ENCODE measurements at regions not wholly inside any gene's neighbourhood (a gene's known extent, or its start where the extent isn't known, plus 50 kb on each side); places are given as distances from the start of the nearest gene placed in this dataset.

GRCh38 chr3:14278799-14279625 is 100.4 kb downstream of the LSM3 start (continued):
- TF ChIP-seq ZNF532 (CRISPR knock-in tag; IDR thresholded peaks at IDR 0.05; ENCODE audit: borderline replicate concordance) (no peak), ZNF232 (CRISPR knock-in tag; IDR thresholded peaks at IDR 0.05) (no peak), JAZF1 (CRISPR knock-in tag; IDR thresholded peaks at IDR 0.05) (no peak), ZNF263 (CRISPR knock-in tag; IDR thresholded peaks at IDR 0.05; ENCODE audit: low read depth) (peak; percentile 95)

DNA sequence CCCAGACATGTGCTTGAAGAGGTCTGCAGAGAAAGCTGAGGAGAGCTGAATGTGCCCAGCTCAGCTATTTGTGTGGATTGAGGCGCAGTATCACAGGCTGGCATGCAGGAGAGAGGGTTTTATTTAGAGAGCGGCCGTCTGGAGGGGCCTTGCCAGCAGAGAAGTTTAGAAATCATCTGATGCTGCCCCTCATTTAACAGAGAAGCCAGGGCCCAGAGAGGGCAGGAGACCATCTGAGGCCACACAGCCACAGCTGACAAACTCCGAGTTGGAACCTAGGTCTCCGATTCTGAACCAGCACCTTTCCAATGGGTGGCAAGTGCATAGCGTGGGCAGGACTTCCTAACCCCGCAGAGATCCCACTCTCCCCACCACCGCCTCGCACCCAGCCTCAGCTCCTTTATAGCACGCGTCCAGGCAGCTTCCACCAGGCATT is 101.0 kb downstream of the LSM3 start:
- ChIA-PET CTCF (interaction anchor here (0.5 to 4.9 kb wide), 23 partner anchors 9 to 800 kb away, joined by 3 to 47 read pairs (median 4); partner anchors contain the start of gene HDAC11), POLR2A (no interaction called here)
- Mint-ChIP-seq H3K4me3 (no peak overlapping the region), H3K9me3 (peaks cover 4% of the 10 kb centered on the region; the same call in 1 of the 2 replicates), H3K4me1 (peaks cover 63% of the 10 kb centered on the region), H3K27ac (no peak overlapping the region), H3K27me3 (ENCODE audit: low read depth) (peaks cover 7% of the 10 kb centered on the region; the same call in 1 of the 2 replicates), H3K36me3 (no peaks in the 10 kb centered on the region)
- DNase-seq (ENCODE audit: low spot score) (no peak), ATAC-seq (no peak)
- no peak for TF ChIP-seq ZNF532 (CRISPR knock-in tag; IDR thresholded peaks at IDR 0.05; ENCODE audit: borderline replicate concordance)
- TF ChIP-seq ATF3 (CRISPR knock-in tag; conservative IDR thresholded peaks at IDR 0.05) = no peak
- no peak for TF ChIP-seq FOXK1 (CRISPR knock-in tag; IDR thresholded peaks at IDR 0.05)
- no peak for TF ChIP-seq HMGA2 (CRISPR knock-in tag; IDR thresholded peaks at IDR 0.05)
- no peak for TF ChIP-seq ETV6 (CRISPR knock-in tag; IDR thresholded peaks at IDR 0.05)
- no peak for TF ChIP-seq GRHL2 (CRISPR knock-in tag; IDR thresholded peaks at IDR 0.05; ENCODE audit: insufficient replicate concordance, severe bottlenecking)
- TF ChIP-seq TEAD1 (CRISPR knock-in tag; IDR thresholded peaks at IDR 0.05) = no peak
- TF ChIP-seq, protein P1, sequence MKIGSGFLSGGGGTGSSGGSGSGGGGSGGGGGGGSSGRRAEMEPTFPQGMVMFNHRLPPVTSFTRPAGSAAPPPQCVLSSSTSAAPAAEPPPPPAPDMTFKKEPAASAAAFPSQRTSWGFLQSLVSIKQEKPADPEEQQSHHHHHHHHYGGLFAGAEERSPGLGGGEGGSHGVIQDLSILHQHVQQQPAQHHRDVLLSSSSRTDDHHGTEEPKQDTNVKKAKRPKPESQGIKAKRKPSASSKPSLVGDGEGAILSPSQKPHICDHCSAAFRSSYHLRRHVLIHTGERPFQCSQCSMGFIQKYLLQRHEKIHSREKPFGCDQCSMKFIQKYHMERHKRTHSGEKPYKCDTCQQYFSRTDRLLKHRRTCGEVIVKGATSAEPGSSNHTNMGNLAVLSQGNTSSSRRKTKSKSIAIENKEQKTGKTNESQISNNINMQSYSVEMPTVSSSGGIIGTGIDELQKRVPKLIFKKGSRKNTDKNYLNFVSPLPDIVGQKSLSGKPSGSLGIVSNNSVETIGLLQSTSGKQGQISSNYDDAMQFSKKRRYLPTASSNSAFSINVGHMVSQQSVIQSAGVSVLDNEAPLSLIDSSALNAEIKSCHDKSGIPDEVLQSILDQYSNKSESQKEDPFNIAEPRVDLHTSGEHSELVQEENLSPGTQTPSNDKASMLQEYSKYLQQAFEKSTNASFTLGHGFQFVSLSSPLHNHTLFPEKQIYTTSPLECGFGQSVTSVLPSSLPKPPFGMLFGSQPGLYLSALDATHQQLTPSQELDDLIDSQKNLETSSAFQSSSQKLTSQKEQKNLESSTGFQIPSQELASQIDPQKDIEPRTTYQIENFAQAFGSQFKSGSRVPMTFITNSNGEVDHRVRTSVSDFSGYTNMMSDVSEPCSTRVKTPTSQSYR (CRISPR knock-in tag; IDR thresholded peaks at IDR 0.05) = no peak
- TF ChIP-seq ELF4 (CRISPR knock-in tag; IDR thresholded peaks at IDR 0.05; ENCODE audit: low read depth) = no peak
- TF ChIP-seq SMAD3 (CRISPR knock-in tag; IDR thresholded peaks at IDR 0.05; ENCODE audit: borderline replicate concordance) = no peak
- no peak for TF ChIP-seq E2F1 (CRISPR knock-in tag; IDR thresholded peaks at IDR 0.05)
- TF ChIP-seq CREM (CRISPR knock-in tag; IDR thresholded peaks at IDR 0.05) = no peak
- TF ChIP-seq NR2C2 (CRISPR knock-in tag; IDR thresholded peaks at IDR 0.05) = no peak
- no peak for TF ChIP-seq ZNF671 (CRISPR knock-in tag; IDR thresholded peaks at IDR 0.05)

All from WTC11 (cell line).